ENCODE measurements at regions not wholly inside any gene's neighbourhood (a gene's known extent, or its start where the extent isn't known, plus 50 kb on each side); places are given as distances from the start of the nearest gene placed in this dataset.
"Not testable (repeated sequence)": the region's sequence is repeated elsewhere in the genome, so short reads cannot be mapped to it uniquely, and the experiment has no call there.

DNA sequence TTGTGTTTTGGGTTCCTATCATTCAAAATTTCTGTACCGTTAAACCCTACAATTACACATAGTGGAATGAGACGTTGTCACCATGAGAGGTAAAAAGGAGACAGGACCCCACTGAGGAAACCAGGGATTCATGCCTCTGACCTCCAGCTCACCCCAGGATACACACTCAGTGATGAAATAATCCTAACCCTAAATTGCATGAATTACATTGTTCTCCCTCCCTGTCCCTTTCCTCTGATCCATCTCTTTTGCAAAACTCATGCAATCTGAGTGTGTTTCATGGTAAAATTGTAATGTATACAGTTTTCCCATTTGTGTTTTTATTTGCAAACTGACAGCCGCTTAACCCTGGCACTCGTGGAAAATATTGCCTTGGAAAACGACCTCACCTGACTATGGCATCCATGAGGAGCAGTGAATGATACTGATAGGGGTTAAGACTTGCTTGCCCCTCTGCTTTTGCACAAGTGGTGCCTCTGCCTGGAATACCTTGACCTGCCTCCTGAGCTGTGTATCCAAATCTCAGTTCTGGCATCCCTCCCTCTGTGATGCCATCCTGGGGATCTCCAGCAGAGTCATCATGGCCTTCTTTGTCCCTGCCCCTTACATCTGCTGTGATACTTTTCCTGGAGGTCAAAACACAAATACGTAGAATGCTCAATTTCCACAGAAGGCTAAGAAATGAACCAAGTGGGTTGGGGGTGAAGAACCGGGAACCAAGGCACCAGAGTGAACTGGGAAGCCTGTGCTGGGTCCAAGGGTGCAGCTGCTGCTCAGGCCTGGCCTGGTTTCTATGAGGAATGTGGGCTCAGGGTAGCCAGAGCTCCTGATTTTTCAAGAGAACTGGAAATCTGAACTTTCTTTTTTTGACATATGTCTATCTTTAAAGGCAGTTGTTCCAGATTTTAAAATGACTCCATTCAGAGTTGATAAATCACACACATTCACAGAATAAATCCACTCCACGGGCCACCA lies 211.6 kb upstream of the ZNF217 start:
- H3K27me3 Mint-ChIP-seq: no peaks in the 10 kb centered on the region
- H3K9me3 Mint-ChIP-seq: no peaks in the 10 kb centered on the region
- H3K36me3 Mint-ChIP-seq: no peaks in the 10 kb centered on the region
- no peak for DNase-seq
- ATAC-seq (replicated peaks): no peak
- no peak overlapping the region for H3K4me3 Mint-ChIP-seq
- peaks cover 0 to 5% of the 10 kb centered on the region in 2 donors for H3K4me1 Mint-ChIP-seq
- H3K27ac Mint-ChIP-seq: no peak overlapping the region

DNA sequence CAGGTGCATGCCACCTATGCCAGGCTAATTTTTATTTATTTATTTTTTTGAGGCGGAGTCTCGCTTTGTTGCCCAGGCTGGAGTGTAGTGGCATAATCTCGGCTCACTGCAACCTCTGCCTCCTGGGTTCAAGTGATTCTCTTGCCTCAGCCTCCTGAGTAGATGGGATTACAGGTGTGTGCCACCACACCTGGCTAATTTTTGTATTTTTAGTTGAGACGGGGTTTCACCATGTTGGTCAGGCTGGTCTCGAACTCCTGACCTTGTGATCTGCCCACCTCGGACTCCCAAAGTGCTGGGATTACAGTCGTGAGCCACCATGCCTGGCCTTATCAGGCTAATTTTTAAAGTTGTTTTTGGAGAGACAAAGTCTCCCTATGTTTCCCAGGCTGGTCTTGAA lies 210.7 kb upstream of the ZNF217 start:
- H3K27me3 Mint-ChIP-seq; H3K36me3 Mint-ChIP-seq; ATAC-seq (replicated peaks); H3K4me1 Mint-ChIP-seq; DNase-seq; H3K27ac Mint-ChIP-seq; H3K4me3 Mint-ChIP-seq; H3K9me3 Mint-ChIP-seq: not testable (repeated sequence)

GRCh38 chr20:53803492-53804155 lies 210.0 kb upstream of the ZNF217 start:
- H3K36me3 Mint-ChIP-seq: no peaks in the 10 kb centered on the region
- H3K27ac Mint-ChIP-seq: no peak overlapping the region
- H3K27me3 Mint-ChIP-seq: no peaks in the 10 kb centered on the region
- peaks cover 0 to 5% of the 10 kb centered on the region in 2 donors for H3K4me1 Mint-ChIP-seq
- DNase-seq: no peak
- no peaks in the 10 kb centered on the region for H3K9me3 Mint-ChIP-seq
- no peak for ATAC-seq (replicated peaks)
- H3K4me3 Mint-ChIP-seq: no peak overlapping the region

DNA sequence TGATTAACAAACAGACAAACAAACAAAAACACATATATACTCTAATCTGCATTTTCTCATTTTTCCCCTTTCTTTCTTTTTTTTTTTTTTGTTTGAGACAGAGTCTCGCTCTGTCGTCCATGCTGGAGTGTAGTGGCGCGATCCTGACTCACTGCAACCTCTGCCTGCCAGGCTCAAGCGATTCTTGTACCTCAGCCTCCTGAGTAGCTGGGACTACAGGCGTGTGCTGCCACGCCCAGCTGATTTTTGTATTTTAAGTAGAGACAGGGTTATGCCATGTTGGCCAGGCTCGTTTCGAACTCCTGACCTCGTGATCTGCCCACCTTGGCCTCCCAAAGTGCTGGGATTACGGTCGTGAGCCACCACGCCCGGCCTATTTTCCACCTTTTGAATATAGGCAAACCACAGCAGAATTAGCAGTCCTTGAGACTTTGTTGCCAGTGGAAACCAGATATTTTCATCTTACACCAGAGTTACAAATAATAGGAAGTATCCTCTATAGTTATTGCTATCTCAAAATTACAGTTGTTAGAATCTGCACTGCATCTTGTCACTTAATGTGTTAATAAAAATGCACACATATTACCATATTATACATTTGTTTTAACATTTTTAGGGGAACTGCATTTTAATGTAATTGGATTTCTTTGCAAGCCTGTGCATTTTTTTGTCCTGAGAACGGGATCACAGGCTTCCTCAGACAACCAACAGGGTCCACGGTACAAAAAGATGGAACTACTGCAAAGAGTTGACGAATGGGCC lies 208.2 kb upstream of the ZNF217 start:
- Mint-ChIP-seq H3K9me3 (peaks cover 0 to 2% of the 10 kb centered on the region in 2 donors), H3K27me3 (no peaks in the 10 kb centered on the region), H3K36me3 (no peaks in the 10 kb centered on the region), H3K27ac (peak overlapping the region; percentile 80), H3K4me1 (peaks cover 0 to under 1% of the 10 kb centered on the region in 2 donors), H3K4me3 (no peak overlapping the region)
- no peak for ATAC-seq (replicated peaks)
- DNase-seq: no peak

GRCh38 chr20:53800883-53801604 lies 207.4 kb upstream of the ZNF217 start:
- Mint-ChIP-seq H3K4me3 (no peak overlapping the region), H3K36me3 (no peaks in the 10 kb centered on the region), H3K4me1 (no peaks in the 10 kb centered on the region), H3K27ac (no peak overlapping the region), H3K27me3 (no peaks in the 10 kb centered on the region), H3K9me3 (peaks cover 0 to 2% of the 10 kb centered on the region in 2 donors)
- DNase-seq (no peak), ATAC-seq (replicated peaks) (no peak)

GRCh38 chr20:53800418-53800817 lies 206.8 kb upstream of the ZNF217 start:
- H3K27ac Mint-ChIP-seq: no peak overlapping the region
- no peaks in the 10 kb centered on the region for H3K4me1 Mint-ChIP-seq
- peaks cover 0 to 2% of the 10 kb centered on the region in 2 donors for H3K9me3 Mint-ChIP-seq
- ATAC-seq (replicated peaks): no peak
- no peak for DNase-seq
- no peak overlapping the region for H3K4me3 Mint-ChIP-seq
- no peaks in the 10 kb centered on the region for H3K27me3 Mint-ChIP-seq
- no peaks in the 10 kb centered on the region for H3K36me3 Mint-ChIP-seq

DNA sequence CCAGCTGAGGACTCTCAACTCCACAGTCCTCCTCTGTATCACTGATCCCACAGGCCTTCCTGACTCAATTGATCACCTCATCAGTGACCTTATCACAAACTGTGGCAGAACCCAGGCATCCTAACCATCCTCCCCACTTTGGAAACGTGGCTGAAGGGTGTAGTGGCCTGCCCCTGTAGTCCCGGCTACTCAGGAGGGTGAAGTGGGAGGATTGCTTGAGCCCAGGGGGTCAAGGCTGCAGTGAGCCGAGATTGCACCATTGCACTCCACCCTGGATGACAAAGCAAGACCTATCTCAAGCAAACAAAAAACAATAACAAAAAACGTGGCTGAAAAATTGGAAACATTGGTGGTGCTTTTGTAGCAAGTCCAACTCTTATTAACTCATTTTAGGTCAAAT lies 203.4 kb upstream of the ZNF217 start:
- Mint-ChIP-seq H3K27ac (no peak overlapping the region), H3K4me3 (no peak overlapping the region), H3K36me3 (no peaks in the 10 kb centered on the region), H3K27me3 (no peaks in the 10 kb centered on the region), H3K4me1 (no peaks in the 10 kb centered on the region), H3K9me3 (peaks cover 0 to 2% of the 10 kb centered on the region in 2 donors)
- DNase-seq (no peak), ATAC-seq (replicated peaks) (no peak)

GRCh38 chr20:53795170-53795569 lies 201.5 kb upstream of the ZNF217 start:
- H3K9me3 Mint-ChIP-seq: peaks cover 0 to 2% of the 10 kb centered on the region in 2 donors
- no peak overlapping the region for H3K27ac Mint-ChIP-seq
- ATAC-seq (replicated peaks): no peak
- H3K36me3 Mint-ChIP-seq: no peaks in the 10 kb centered on the region
- peaks cover 0 to 2% of the 10 kb centered on the region in 2 donors for H3K4me1 Mint-ChIP-seq
- no peak for DNase-seq
- H3K4me3 Mint-ChIP-seq: no peak overlapping the region
- H3K27me3 Mint-ChIP-seq: no peaks in the 10 kb centered on the region

DNA sequence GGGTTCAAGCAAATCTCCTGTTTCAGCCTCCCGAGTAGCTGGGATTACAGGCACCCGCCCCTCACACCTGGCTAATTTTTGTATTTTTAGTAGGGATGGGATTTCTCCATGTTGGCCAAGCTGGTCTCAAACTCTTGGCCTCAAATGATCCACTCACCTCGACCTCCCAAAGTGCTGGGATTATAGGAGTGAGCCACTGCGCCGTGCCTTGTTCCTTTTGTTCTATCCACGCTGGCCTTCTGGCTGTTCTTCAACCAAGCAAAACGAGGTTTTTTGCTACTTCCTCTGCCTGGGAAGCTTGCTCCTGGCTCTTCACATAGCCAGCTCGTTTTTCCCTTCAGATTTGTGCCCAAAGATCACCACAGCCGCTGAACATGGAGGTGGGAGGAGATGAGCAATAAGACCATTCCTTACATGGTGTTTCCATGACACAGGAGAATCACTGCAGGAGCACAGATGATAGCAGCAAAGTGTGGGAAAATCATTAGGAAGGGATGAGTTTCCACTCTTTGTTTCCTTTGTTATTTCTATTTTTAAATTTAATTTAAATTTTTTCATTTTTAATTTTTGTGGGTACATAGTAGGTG lies 201.0 kb upstream of the ZNF217 start:
- ATAC-seq (replicated peaks) (no peak), DNase-seq (no peak)
- Mint-ChIP-seq H3K4me3 (no peak overlapping the region), H3K4me1 (peaks cover 3 to 5% of the 10 kb centered on the region in 2 donors), H3K27ac (no peak overlapping the region), H3K9me3 (peaks cover 0 to 2% of the 10 kb centered on the region in 2 donors), H3K27me3 (no peaks in the 10 kb centered on the region), H3K36me3 (no peaks in the 10 kb centered on the region)

GRCh38 chr20:53793783-53794383 lies 200.2 kb upstream of the ZNF217 start:
- H3K27me3 Mint-ChIP-seq: no peaks in the 10 kb centered on the region
- H3K9me3 Mint-ChIP-seq: peaks cover 0 to 2% of the 10 kb centered on the region in 2 donors
- ATAC-seq (replicated peaks) (no peak), DNase-seq (no peak)
- H3K27ac Mint-ChIP-seq: no peak overlapping the region
- no peaks in the 10 kb centered on the region for H3K36me3 Mint-ChIP-seq
- no peak overlapping the region for H3K4me3 Mint-ChIP-seq
- peaks cover 5 to 11% of the 10 kb centered on the region in 2 donors for H3K4me1 Mint-ChIP-seq

- H3K4me3 Mint-ChIP-seq: no peak overlapping the region
- DNase-seq: no peak
- H3K4me1 Mint-ChIP-seq: peaks cover 5 to 15% of the 10 kb centered on the region in 2 donors
- ATAC-seq (replicated peaks): no peak
- H3K9me3 Mint-ChIP-seq: peaks cover 0 to 2% of the 10 kb centered on the region in 2 donors
- H3K36me3 Mint-ChIP-seq: no peaks in the 10 kb centered on the region
- peak overlapping the region; percentile 43 for H3K27ac Mint-ChIP-seq
- H3K27me3 Mint-ChIP-seq: no peaks in the 10 kb centered on the region
These were observed 199.4 kb upstream of the ZNF217 start for GRCh38 chr20:53792946-53793536.

- Mint-ChIP-seq H3K4me3 (no peak overlapping the region), H3K9me3 (no peaks in the 10 kb centered on the region), H3K4me1 (peaks cover 19 to 35% of the 10 kb centered on the region in 2 donors), H3K36me3 (no peaks in the 10 kb centered on the region), H3K27me3 (no peaks in the 10 kb centered on the region), H3K27ac (no peak overlapping the region)
- ATAC-seq (replicated peaks): peak; percentile 49 to 67
- no peak for DNase-seq
These were observed 196.5 kb upstream of the ZNF217 start for GRCh38 chr20:53789989-53790675.
